IMR-90 (cell line): ENCODE measurements at regions not wholly inside any gene's neighbourhood (a gene's known extent, or its start where the extent isn't known, plus 50 kb on each side); places are given as distances from the start of the nearest gene placed in this dataset.

Source experiments
- ATAC-seq: fragments of 200-7000 bp; cut with Tn5 transposase; 2 replicates; pipeline ENCODE4 v1.9.1; 2020; ENCODE audit warnings: low read depth, mild to moderate bottlenecking, moderate library complexity
- BruUV-seq: library from RNA; stranded (reverse); fragments of 400-500 nt; replicated peaks from 2 replicates; lab custom pipeline; 2021; lab: Mats Ljungman, UMichigan
- CTCF ChIA-PET: fragments of 300-600 bp; formaldehyde crosslinking; extraction: SDS; loops from one replicate; lab custom pipeline; 2021; ENCODE audit warnings: antibody characterized with exemption; lab: Yijun Ruan, JAX
- POLR2A ChIA-PET: fragments of 300-600 bp; sonication (Branson Sonifier 250); formaldehyde crosslinking; loops from one replicate; lab custom pipeline; 2022; ENCODE audit warnings: antibody characterized with exemption; ENCODE audit not compliant: unreplicated experiment; lab: Charles Lee
- DNase-seq: peaks from one replicate; pipeline ENCODE4 v3.0.0; 2013
- H2AFZ ChIP-seq: replicated peaks from 2 replicates; pipeline ENCODE3; 2013; ENCODE audit warnings: low read length, mild to moderate bottlenecking; ENCODE audit not compliant: poor library complexity
- H2AK5ac ChIP-seq: 2 replicates; pipeline ENCODE4 v1.6.1; 2013; ENCODE audit warnings: low read depth, low read length, inconsistent platforms
- H2AK9ac ChIP-seq: replicated peaks from 2 replicates; pipeline ENCODE3; 2013; ENCODE audit warnings: mild to moderate bottlenecking, low read depth, low read length, moderate library complexity; ENCODE audit not compliant: poor library complexity
- H2BK120ac ChIP-seq: 2 replicates; pipeline ENCODE4 v1.6.1; 2013; ENCODE audit warnings: low read depth, low read length, inconsistent platforms
- H2BK15ac ChIP-seq: 3 replicates; pipeline ENCODE4 v1.6.1; 2013; ENCODE audit warnings: low read depth, low read length, inconsistent platforms
- H2BK20ac ChIP-seq: 2 replicates; pipeline ENCODE4 v1.6.1; 2013; ENCODE audit warnings: low read depth, mild to moderate bottlenecking, inconsistent platforms, low read length, moderate library complexity
- H2BK5ac ChIP-seq: 2 replicates; pipeline ENCODE4 v1.6.1; 2013; ENCODE audit warnings: mild to moderate bottlenecking, low read depth, low read length, inconsistent platforms; ENCODE audit not compliant: poor library complexity, severe bottlenecking
- H3K14ac ChIP-seq: replicated peaks from 2 replicates; pipeline ENCODE4 v1.6.1; 2013; ENCODE audit warnings: low read depth, low read length, inconsistent platforms
- H3K18ac ChIP-seq: 2 replicates; pipeline ENCODE4 v1.6.1; 2013; ENCODE audit warnings: low read depth, low read length, control low read depth
- H3K23ac ChIP-seq: 2 replicates; pipeline ENCODE4 v1.6.1; 2013; ENCODE audit warnings: low read depth, low read length, inconsistent platforms
- H3K27ac ChIP-seq: 2 replicates; pipeline ENCODE4 v1.5.1; 2013; ENCODE audit warnings: mild to moderate bottlenecking, control low read depth, low read length; ENCODE audit not compliant: insufficient read depth
- H3K27me3 ChIP-seq: 2 replicates; pipeline ENCODE4 v1.6.1; 2013; ENCODE audit warnings: low read length; ENCODE audit not compliant: control insufficient read depth, insufficient read depth
- H3K36me3 ChIP-seq: 2 replicates; pipeline ENCODE4 v1.6.1; 2013; ENCODE audit warnings: low read length, mixed read lengths; ENCODE audit not compliant: control insufficient read depth, insufficient read depth
- H3K4ac ChIP-seq: 2 replicates; pipeline ENCODE4 v1.6.1; 2013; ENCODE audit warnings: low read depth, low read length, inconsistent platforms
- H3K4me1 ChIP-seq: 2 replicates; pipeline ENCODE4 v1.6.1; 2013; ENCODE audit warnings: low read length, mixed read lengths; ENCODE audit not compliant: control insufficient read depth, insufficient read depth
- H3K4me2 ChIP-seq: 2 replicates; pipeline ENCODE4 v1.6.1; 2013; ENCODE audit warnings: low read depth, mild to moderate bottlenecking, control low read depth, low read length, moderate library complexity
- H3K4me3 ChIP-seq: 2 replicates; pipeline ENCODE4 v1.5.1; 2013; ENCODE audit warnings: low read depth, mild to moderate bottlenecking, control low read depth, low read length, moderate library complexity; ENCODE audit not compliant: insufficient read depth
- H3K56ac ChIP-seq: 2 replicates; pipeline ENCODE4 v1.6.1; 2013; ENCODE audit warnings: low read length, inconsistent platforms; ENCODE audit not compliant: insufficient read depth; ENCODE audit errors: extremely low read depth
- H3K79me1 ChIP-seq, 2 experiments: 2 replicates each; pipeline ENCODE4 v1.6.1; 2013; ENCODE audit warnings: low read length in 2 of 2, inconsistent platforms in 1 of 2, low read depth in 1 of 2
- H3K9ac ChIP-seq: 2 replicates; pipeline ENCODE4 v1.6.1; 2013; ENCODE audit warnings: low read depth, low read length, control low read depth
- H3K9me1 ChIP-seq: 2 replicates; pipeline ENCODE4 v1.6.1; 2013; ENCODE audit warnings: low read length, inconsistent platforms; ENCODE audit not compliant: insufficient read depth
- H3K9me3 ChIP-seq: 2 replicates; pipeline ENCODE4 v1.6.1; 2013; ENCODE audit warnings: low read length; ENCODE audit not compliant: control insufficient read depth, insufficient read depth
- H4K20me1 ChIP-seq: 2 replicates; pipeline ENCODE4 v1.6.1; 2013; ENCODE audit warnings: low read length, inconsistent platforms; ENCODE audit not compliant: insufficient read depth
- H4K5ac ChIP-seq: 2 replicates; pipeline ENCODE4 v1.6.1; 2013; ENCODE audit warnings: mild to moderate bottlenecking, low read depth, low read length, control low read depth
- H4K8ac ChIP-seq, 2 experiments: 2 replicates each; pipeline ENCODE4 v1.6.1; 2013; ENCODE audit warnings: low read depth in 2 of 2, low read length in 2 of 2, control low read depth in 1 of 2, inconsistent platforms in 1 of 2
- H4K91ac ChIP-seq: 2 replicates; pipeline ENCODE4 v1.6.1; 2013; ENCODE audit warnings: low read depth, low read length, inconsistent platforms; ENCODE audit not compliant: insufficient read depth
- BHLHE40 ChIP-seq: fragments of 150-350 bp; IDR thresholded peaks from 2 replicates; pipeline ENCODE4 v1.6.1; 2016; ENCODE audit warnings: mild to moderate bottlenecking, low read depth, low read length
- CEBPB ChIP-seq: IDR thresholded peaks from 2 replicates; pipeline ENCODE4 v1.6.1; 2012; ENCODE audit warnings: low read depth, low read length, improper control_type of control experiment
- FOS ChIP-seq: fragments of 150-350 bp; IDR thresholded peaks from 2 replicates; pipeline ENCODE4 v1.6.1; 2016; ENCODE audit warnings: low read depth, low read length
- MAFK ChIP-seq: IDR thresholded peaks from 2 replicates; pipeline ENCODE4 v1.6.1; 2012; ENCODE audit warnings: low read depth, low read length, improper control_type of control experiment
- MAZ ChIP-seq: IDR thresholded peaks from 2 replicates; pipeline ENCODE4 v1.6.1; 2012; ENCODE audit warnings: low read depth, mild to moderate bottlenecking, low read length, improper control_type of control experiment, moderate library complexity, borderline replicate concordance
- MXI1 ChIP-seq: IDR thresholded peaks from 2 replicates; pipeline ENCODE4 v1.6.1; 2012; ENCODE audit warnings: low read depth, mild to moderate bottlenecking, low read length, moderate library complexity, borderline replicate concordance
- NFE2L2 ChIP-seq: fragments of 150-350 bp; IDR thresholded peaks from 2 replicates; pipeline ENCODE4 v1.6.1; 2016; ENCODE audit warnings: low read depth, mild to moderate bottlenecking, low read length
- POLR2A ChIP-seq: IDR thresholded peaks from 2 replicates; pipeline ENCODE4 v1.6.1; 2012; ENCODE audit warnings: mild to moderate bottlenecking, low read depth, low read length
- RAD21 ChIP-seq: IDR thresholded peaks from 2 replicates; pipeline ENCODE4 v1.6.1; 2012; ENCODE audit warnings: low read length, improper control_type of control experiment
- RCOR1 ChIP-seq: IDR thresholded peaks from 2 replicates; pipeline ENCODE4 v1.6.1; 2012; ENCODE audit warnings: mild to moderate bottlenecking, low read length, improper control_type of control experiment; ENCODE audit not compliant: insufficient replicate concordance
- RFX5 ChIP-seq: IDR thresholded peaks from 2 replicates; pipeline ENCODE4 v1.8.0; 2012; ENCODE audit warnings: low read depth, mild to moderate bottlenecking, low read length, moderate library complexity
- SMC3 ChIP-seq: fragments of 150-350 bp; IDR thresholded peaks from 2 replicates; pipeline ENCODE4 v1.6.1; 2016; ENCODE audit warnings: low read depth, mild to moderate bottlenecking, antibody characterized with exemption, low read length, moderate library complexity
- WGBS, 2 experiments: methylation state at CpG; one replicate each; pipeline versions ENCODE4 v1.1.5 to v1.1.7; 2013; ENCODE audit warnings: missing lambda C conversion rate in 2 of 2; ENCODE audit not compliant: insufficient read length in 1 of 2; ENCODE audit errors: extremely low coverage in 2 of 2; 5-methylcytosine and 5-hydroxymethylcytosine counted together
- dilution Hi-C: fragments of 300-500 bp; cut with HindIII; formaldehyde crosslinking; loops from one replicate; pipeline ENCODE4 v1.14.3; 2018; ENCODE audit warnings: low sequenced_read_pairs; ENCODE audit not compliant: unreplicated experiment
- in situ Hi-C: fragments of 300-500 bp; cut with MboI; formaldehyde crosslinking; loops from 3 replicates; pipeline ENCODE4 v1.14.3; 2019; ENCODE audit warnings: low sequenced_read_pairs, inconsistent platforms, mixed read lengths
- intact Hi-C: fragments of 100-400 bp; cut with micrococcal nuclease; formaldehyde crosslinking; loops from 2 replicates; pipeline ENCODE4 v1.10.0; 2022
- TF ChIP-seq, protein P1 (sequence below): fragments of 150-350 bp; IDR thresholded peaks from 2 replicates; pipeline ENCODE4 v1.6.1; 2017; ENCODE audit warnings: mild to moderate bottlenecking, antibody characterized with exemption, low read length, low read depth
- TF ChIP-seq, protein P2 (sequence below): fragments of 150-350 bp; IDR thresholded peaks from 2 replicates; pipeline ENCODE4 v1.6.1; 2016; ENCODE audit warnings: low read depth, mild to moderate bottlenecking, low read length, moderate library complexity, borderline replicate concordance
- TF ChIP-seq, protein P3 (sequence below): conservative IDR thresholded peaks from 2 replicates; pipeline ENCODE4 v1.5.1; 2012; ENCODE audit warnings: mild to moderate bottlenecking, low read depth, low read length, improper control_type of control experiment

DNA sequence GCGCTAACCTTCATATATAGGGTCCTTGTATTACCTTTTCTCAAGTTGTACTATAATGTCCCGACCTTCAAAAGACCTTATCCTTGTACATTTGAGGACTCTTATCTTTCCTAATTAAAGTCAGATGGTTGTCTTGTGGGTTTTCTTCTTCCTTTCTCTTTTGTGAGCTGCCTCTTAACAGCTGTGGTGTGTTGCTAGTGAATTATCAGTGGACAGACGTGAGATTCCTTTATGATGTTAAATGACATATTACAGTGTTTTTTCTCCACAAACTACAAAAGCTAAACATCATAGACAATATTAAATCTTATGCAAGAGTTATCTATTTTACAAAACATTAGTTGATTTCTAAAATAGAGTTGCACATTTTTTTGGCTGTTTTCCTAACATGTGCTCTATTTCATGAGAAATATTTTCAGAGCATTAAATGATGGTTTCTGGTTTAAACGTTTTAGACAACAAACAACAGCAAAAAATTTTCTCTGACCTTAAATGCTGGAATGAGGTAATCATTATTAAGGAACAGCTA, 272.2 kb upstream of the NPVF start:
- no peak overlapping the region for H3K4me3 ChIP-seq
- DNase-seq (no peak), ATAC-seq (no peak)
- ChIA-PET POLR2A (no interaction called here), CTCF (no interaction called here)
- H2AFZ ChIP-seq = no peak overlapping the region
- intact Hi-C loops = no loop called here
- no peaks in the 10 kb centered on the region for H3K9me1 ChIP-seq
- no peak overlapping the region for H3K23ac ChIP-seq
- H3K27me3 ChIP-seq = no peaks in the 10 kb centered on the region
- no peak overlapping the region for H2BK120ac ChIP-seq
- in situ Hi-C loops = no loop called here
- no peak overlapping the region for H4K8ac ChIP-seq
- no peak overlapping the region for H2AK9ac ChIP-seq
- no peaks in the 10 kb centered on the region for H3K4me1 ChIP-seq
- no TSS peak for BruUV-seq
- TF ChIP-seq, protein P1, sequence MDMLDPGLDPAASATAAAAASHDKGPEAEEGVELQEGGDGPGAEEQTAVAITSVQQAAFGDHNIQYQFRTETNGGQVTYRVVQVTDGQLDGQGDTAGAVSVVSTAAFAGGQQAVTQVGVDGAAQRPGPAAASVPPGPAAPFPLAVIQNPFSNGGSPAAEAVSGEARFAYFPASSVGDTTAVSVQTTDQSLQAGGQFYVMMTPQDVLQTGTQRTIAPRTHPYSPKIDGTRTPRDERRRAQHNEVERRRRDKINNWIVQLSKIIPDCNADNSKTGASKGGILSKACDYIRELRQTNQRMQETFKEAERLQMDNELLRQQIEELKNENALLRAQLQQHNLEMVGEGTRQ = no peak
- TF ChIP-seq RCOR1 (no peak), CEBPB (no peak), POLR2A (no peak), NFE2L2 (no peak), FOS (no peak), MAFK (no peak), RAD21 (no peak), RFX5 (no peak), MAZ (no peak), BHLHE40 (no peak), SMC3 (no peak), MXI1 (no peak)
- TF ChIP-seq, protein P2, sequence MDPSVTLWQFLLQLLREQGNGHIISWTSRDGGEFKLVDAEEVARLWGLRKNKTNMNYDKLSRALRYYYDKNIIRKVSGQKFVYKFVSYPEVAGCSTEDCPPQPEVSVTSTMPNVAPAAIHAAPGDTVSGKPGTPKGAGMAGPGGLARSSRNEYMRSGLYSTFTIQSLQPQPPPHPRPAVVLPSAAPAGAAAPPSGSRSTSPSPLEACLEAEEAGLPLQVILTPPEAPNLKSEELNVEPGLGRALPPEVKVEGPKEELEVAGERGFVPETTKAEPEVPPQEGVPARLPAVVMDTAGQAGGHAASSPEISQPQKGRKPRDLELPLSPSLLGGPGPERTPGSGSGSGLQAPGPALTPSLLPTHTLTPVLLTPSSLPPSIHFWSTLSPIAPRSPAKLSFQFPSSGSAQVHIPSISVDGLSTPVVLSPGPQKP = no peak
- TF ChIP-seq, protein P3, sequence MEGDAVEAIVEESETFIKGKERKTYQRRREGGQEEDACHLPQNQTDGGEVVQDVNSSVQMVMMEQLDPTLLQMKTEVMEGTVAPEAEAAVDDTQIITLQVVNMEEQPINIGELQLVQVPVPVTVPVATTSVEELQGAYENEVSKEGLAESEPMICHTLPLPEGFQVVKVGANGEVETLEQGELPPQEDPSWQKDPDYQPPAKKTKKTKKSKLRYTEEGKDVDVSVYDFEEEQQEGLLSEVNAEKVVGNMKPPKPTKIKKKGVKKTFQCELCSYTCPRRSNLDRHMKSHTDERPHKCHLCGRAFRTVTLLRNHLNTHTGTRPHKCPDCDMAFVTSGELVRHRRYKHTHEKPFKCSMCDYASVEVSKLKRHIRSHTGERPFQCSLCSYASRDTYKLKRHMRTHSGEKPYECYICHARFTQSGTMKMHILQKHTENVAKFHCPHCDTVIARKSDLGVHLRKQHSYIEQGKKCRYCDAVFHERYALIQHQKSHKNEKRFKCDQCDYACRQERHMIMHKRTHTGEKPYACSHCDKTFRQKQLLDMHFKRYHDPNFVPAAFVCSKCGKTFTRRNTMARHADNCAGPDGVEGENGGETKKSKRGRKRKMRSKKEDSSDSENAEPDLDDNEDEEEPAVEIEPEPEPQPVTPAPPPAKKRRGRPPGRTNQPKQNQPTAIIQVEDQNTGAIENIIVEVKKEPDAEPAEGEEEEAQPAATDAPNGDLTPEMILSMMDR = no peak
- no peaks in the 10 kb centered on the region for H4K20me1 ChIP-seq
- no peak overlapping the region for H2BK15ac ChIP-seq
- WGBS, 2 experiments = no CpG with 5 or more reads among the region's 4 CpGs
- H3K18ac ChIP-seq = no peak overlapping the region
- no peak overlapping the region for H2BK5ac ChIP-seq
- H2BK20ac ChIP-seq = no peak overlapping the region
- dilution Hi-C loops = no loop called here
- H3K14ac ChIP-seq = no peak overlapping the region
- no peak overlapping the region for H3K4me2 ChIP-seq
- H4K5ac ChIP-seq = no peak overlapping the region
- no peak overlapping the region for H3K56ac ChIP-seq
- H3K79me1 ChIP-seq = no peaks in the 10 kb centered on the region
- H3K27ac ChIP-seq = no peak overlapping the region
- H2AK5ac ChIP-seq = no peak overlapping the region
- no peak overlapping the region for H3K9ac ChIP-seq
- H4K91ac ChIP-seq = no peak overlapping the region
- H3K4ac ChIP-seq = no peak overlapping the region
- no peaks in the 10 kb centered on the region for H3K9me3 ChIP-seq
- H3K36me3 ChIP-seq = no peaks in the 10 kb centered on the region
